ENCODE measurements at regions not wholly inside any gene's neighbourhood (a gene's known extent, or its start where the extent isn't known, plus 50 kb on each side); places are given as distances from the start of the nearest gene placed in this dataset.

DNA sequence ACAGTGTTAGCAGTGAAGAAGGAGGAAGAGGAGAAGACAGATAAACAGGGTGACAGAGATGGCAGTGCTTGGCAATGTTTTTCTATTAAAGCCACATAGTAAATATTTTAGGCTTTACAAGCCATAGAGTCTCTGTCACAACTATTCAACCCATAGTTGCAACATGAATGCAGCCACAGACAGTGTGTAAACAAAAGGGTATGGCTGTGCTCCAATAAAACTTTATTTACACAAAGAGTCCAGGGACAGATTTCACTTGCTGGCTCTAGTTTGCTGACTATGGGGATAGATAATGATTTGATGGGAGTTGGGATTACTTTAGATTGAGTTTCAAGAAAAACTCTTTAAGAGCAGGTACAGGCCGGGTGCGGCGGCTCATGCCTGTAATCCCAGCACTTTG, 224.8 kb upstream of the SEMA6A start:
- DNase-seq (ENCODE audit: low read depth), result no peak
- no peak for TF ChIP-seq CTCF (conservative IDR thresholded peaks at IDR 0.05; ENCODE audit: low read depth, low read length)
- H3K4me3 ChIP-seq (ENCODE audit: low read depth, low read length), result no peak overlapping the region

- no peak overlapping the region for H3K4me3 ChIP-seq (ENCODE audit: low read depth, low read length)
- TF ChIP-seq CTCF (conservative IDR thresholded peaks at IDR 0.05; ENCODE audit: low read depth, low read length), result no peak
- no peak for DNase-seq (ENCODE audit: low read depth)
These were observed 220.6 kb upstream of the SEMA6A start for GRCh38 chr5:116795189-116795588.

DNA sequence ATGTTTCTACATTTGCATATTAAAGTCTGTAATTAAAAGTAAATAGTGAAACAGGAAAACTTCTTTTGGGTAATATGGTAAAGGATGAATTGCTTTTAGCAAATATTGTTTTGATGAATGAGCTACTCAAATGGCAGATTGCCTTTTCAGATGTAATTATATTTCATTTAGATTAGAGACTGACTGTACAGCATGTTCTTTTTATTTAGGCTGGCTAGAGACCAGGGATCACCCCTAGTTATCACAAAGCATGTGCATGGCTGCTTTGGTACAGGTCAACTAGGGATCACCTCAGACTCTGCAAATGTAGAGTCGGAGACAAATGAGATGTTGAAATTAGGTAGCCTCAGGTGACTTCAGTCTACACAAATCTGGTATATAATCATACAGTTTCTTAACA, 214.9 kb upstream of the SEMA6A start:
- DNase-seq (ENCODE audit: low read depth), result no peak
- no peak for TF ChIP-seq CTCF (conservative IDR thresholded peaks at IDR 0.05; ENCODE audit: low read depth, low read length)
- no peak overlapping the region for H3K4me3 ChIP-seq (ENCODE audit: low read depth, low read length)

GRCh38 chr5:116788851-116789403, 214.3 kb upstream of the SEMA6A start:
- no peak for TF ChIP-seq CTCF (conservative IDR thresholded peaks at IDR 0.05; ENCODE audit: low read depth, low read length)
- DNase-seq (ENCODE audit: low read depth), result no peak
- no peak overlapping the region for H3K4me3 ChIP-seq (ENCODE audit: low read depth, low read length)

DNA sequence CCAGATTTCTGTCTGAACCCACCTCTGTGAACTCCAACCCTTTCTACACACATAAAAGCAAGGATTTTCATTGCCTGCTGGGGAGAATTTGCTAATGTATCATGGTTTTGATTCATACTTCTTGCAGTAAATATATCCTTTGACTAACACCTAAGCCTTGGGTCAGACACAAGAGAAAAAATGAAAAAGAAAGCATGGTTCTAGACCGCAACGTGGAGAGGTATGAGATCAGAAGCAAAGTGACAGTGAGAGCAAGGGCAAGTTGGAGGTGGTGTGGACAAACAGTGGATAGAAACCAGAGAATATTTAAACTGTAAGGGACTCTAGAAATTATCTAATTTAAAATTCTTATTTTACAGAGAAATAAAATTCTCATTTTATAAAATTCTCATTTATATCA, 212.9 kb upstream of the SEMA6A start:
- H3K4me3 ChIP-seq (ENCODE audit: low read depth, low read length), result no peak overlapping the region
- TF ChIP-seq CTCF (conservative IDR thresholded peaks at IDR 0.05; ENCODE audit: low read depth, low read length), result no peak
- no peak for DNase-seq (ENCODE audit: low read depth)

GRCh38 chr5:116785106-116785505, 210.5 kb upstream of the SEMA6A start:
- no peak for TF ChIP-seq CTCF (conservative IDR thresholded peaks at IDR 0.05; ENCODE audit: low read depth, low read length)
- no peak for DNase-seq (ENCODE audit: low read depth)
- no peak overlapping the region for H3K4me3 ChIP-seq (ENCODE audit: low read depth, low read length)

DNA sequence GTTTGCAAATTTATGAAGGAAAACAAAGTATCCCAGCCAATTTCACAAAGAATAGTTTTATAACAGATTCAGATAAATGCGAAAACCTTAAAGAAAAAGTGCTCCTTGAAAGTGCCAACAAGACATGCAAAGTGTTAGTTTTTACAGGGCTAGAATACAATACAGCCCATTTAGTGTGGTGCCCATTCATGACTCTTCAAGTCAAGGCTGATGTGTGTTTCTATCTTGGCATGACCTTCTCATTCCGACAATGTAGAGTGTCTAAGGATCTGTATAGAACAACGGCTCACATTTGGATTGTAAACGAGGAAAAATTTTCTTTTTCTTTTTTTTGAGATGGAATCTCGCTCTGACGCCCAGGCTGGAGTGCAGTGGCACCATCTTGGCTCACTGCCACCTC, 205.2 kb upstream of the SEMA6A start:
- H3K4me3 ChIP-seq (ENCODE audit: low read depth, low read length), result no peak overlapping the region
- no peak for DNase-seq (ENCODE audit: low read depth)
- TF ChIP-seq CTCF (conservative IDR thresholded peaks at IDR 0.05; ENCODE audit: low read depth, low read length), result no peak
